HFFc6 (cell line): ENCODE measurements at regions not wholly inside any gene's neighbourhood (a gene's known extent, or its start where the extent isn't known, plus 50 kb on each side); places are given as distances from the start of the nearest gene placed in this dataset.

Experiments
- DNase-seq: peaks from one replicate; pipeline ENCODE4 v3.0.0-alpha.2; 2018
- H3K27ac Mint-ChIP-seq: 2 replicates; pipeline ENCODE4 v1.8.0; 2020; ENCODE audit warnings: mild to moderate bottlenecking, mixed read lengths
- H3K27me3 Mint-ChIP-seq: 2 replicates; pipeline ENCODE4 v1.8.0; 2021; ENCODE audit warnings: mild to moderate bottlenecking, moderate library complexity, mixed read lengths; ENCODE audit not compliant: insufficient read depth
- H3K36me3 Mint-ChIP-seq: 2 replicates; pipeline ENCODE4 v1.8.0; 2021; ENCODE audit warnings: low read depth, mixed read lengths
- H3K4me1 Mint-ChIP-seq: 2 replicates; pipeline ENCODE4 v1.8.0; 2020; ENCODE audit warnings: low read depth, mixed read lengths
- H3K4me3 Mint-ChIP-seq: 2 replicates; pipeline ENCODE4 v1.8.0; 2020; ENCODE audit warnings: mild to moderate bottlenecking, moderate library complexity, mixed read lengths
- H3K9me3 Mint-ChIP-seq: 2 replicates; pipeline ENCODE4 v1.8.0; 2020; ENCODE audit warnings: mild to moderate bottlenecking, mixed read lengths
- CTCF ChIP-seq: fragments of 200-600 bp; sonication (generic); IDR thresholded peaks from 2 replicates; pipeline ENCODE4 v1.5.0; 2021; ENCODE audit warnings: antibody characterized with exemption, mild to moderate bottlenecking

GRCh38 chr17:71335212-71335611, 785.6 kb upstream of the SOX9 start:
- Mint-ChIP-seq H3K4me1 (peaks cover 22% of the 10 kb centered on the region), H3K27me3 (peaks cover 1% of the 10 kb centered on the region; the same call in 1 of the 2 replicates), H3K36me3 (no peaks in the 10 kb centered on the region), H3K9me3 (no peaks in the 10 kb centered on the region), H3K4me3 (no peak overlapping the region), H3K27ac (no peak overlapping the region)
- no peak for TF ChIP-seq CTCF
- no peak for DNase-seq

GRCh38 chr17:71337938-71338337, 782.9 kb upstream of the SOX9 start:
- H3K4me3 Mint-ChIP-seq = peak overlapping the region; percentile 81
- H3K27ac Mint-ChIP-seq = no peak overlapping the region
- peaks cover 22% of the 10 kb centered on the region for H3K4me1 Mint-ChIP-seq
- DNase-seq = no peak
- no peak for TF ChIP-seq CTCF
- no peaks in the 10 kb centered on the region for H3K36me3 Mint-ChIP-seq
- H3K27me3 Mint-ChIP-seq = no peaks in the 10 kb centered on the region
- H3K9me3 Mint-ChIP-seq = no peaks in the 10 kb centered on the region

- Mint-ChIP-seq H3K36me3 (no peaks in the 10 kb centered on the region), H3K9me3 (no peaks in the 10 kb centered on the region), H3K27me3 (no peaks in the 10 kb centered on the region), H3K27ac (peak overlapping the region; percentile 32; the same call in 1 of the 2 replicates), H3K4me3 (peak overlapping the region; percentile 81), H3K4me1 (peaks cover 22% of the 10 kb centered on the region)
- no peak for DNase-seq
- no peak for TF ChIP-seq CTCF
Measured at GRCh38 chr17:71338396-71338795, 782.4 kb upstream of the SOX9 start.

GRCh38 chr17:71339206-71339605, 781.6 kb upstream of the SOX9 start:
- DNase-seq = no peak
- H3K9me3 Mint-ChIP-seq = no peaks in the 10 kb centered on the region
- no peak for TF ChIP-seq CTCF
- H3K27me3 Mint-ChIP-seq = no peaks in the 10 kb centered on the region
- no peak overlapping the region for H3K27ac Mint-ChIP-seq
- H3K4me1 Mint-ChIP-seq = peaks cover 20% of the 10 kb centered on the region
- H3K4me3 Mint-ChIP-seq = peak overlapping the region; percentile 81
- no peaks in the 10 kb centered on the region for H3K36me3 Mint-ChIP-seq

- H3K36me3 Mint-ChIP-seq = no peaks in the 10 kb centered on the region
- H3K27ac Mint-ChIP-seq = no peak overlapping the region
- TF ChIP-seq CTCF = no peak
- no peaks in the 10 kb centered on the region for H3K9me3 Mint-ChIP-seq
- no peak overlapping the region for H3K4me3 Mint-ChIP-seq
- H3K27me3 Mint-ChIP-seq = no peaks in the 10 kb centered on the region
- no peak for DNase-seq
- H3K4me1 Mint-ChIP-seq = peaks cover 15% of the 10 kb centered on the region
Measured at GRCh38 chr17:71342737-71343136, 778.1 kb upstream of the SOX9 start.
